Parathyroid adenoma (tissue), 2 donors: ENCODE measurements at regions not wholly inside any gene's neighbourhood (a gene's known extent, or its start where the extent isn't known, plus 50 kb on each side); places are given as distances from the start of the nearest gene placed in this dataset.

Experiments
- H2AFZ ChIP-seq: fragments of 300-600 bp; sonication (generic); one replicate; pipeline ENCODE4 v1.7.0; 2017; ENCODE audit warnings: antibody characterized with exemption, mild to moderate bottlenecking
- H3K27ac ChIP-seq: fragments of 300-600 bp; sonication (generic); one replicate; pipeline ENCODE4 v1.7.0; 2017
- H3K27me3 ChIP-seq: fragments of 300-600 bp; sonication (generic); one replicate; pipeline ENCODE4 v1.7.0; 2017; ENCODE audit warnings: low read length; ENCODE audit not compliant: control insufficient read depth, insufficient read depth
- H3K36me3 ChIP-seq: fragments of 300-600 bp; sonication (generic); one replicate; pipeline ENCODE4 v1.7.0; 2017; ENCODE audit warnings: low read length; ENCODE audit not compliant: control insufficient read depth, insufficient read depth
- H3K4me1 ChIP-seq: fragments of 300-600 bp; sonication (generic); one replicate; pipeline ENCODE4 v1.7.0; 2017; ENCODE audit warnings: control low read depth
- H3K4me2 ChIP-seq: fragments of 300-600 bp; sonication (generic); one replicate; pipeline ENCODE4 v1.7.0; 2017; ENCODE audit warnings: low read length
- H3K4me3 ChIP-seq: fragments of 300-600 bp; sonication (generic); one replicate; pipeline ENCODE4 v1.7.0; 2017; ENCODE audit warnings: low read depth, low read length
- H3K79me2 ChIP-seq: fragments of 300-600 bp; sonication (generic); one replicate; pipeline ENCODE4 v1.7.0; 2017; ENCODE audit warnings: control low read depth
- H3K9ac ChIP-seq: fragments of 300-600 bp; sonication (generic); one replicate; pipeline ENCODE4 v1.7.0; 2017; ENCODE audit warnings: mild to moderate bottlenecking
- H3K9me3 ChIP-seq: fragments of 300-600 bp; sonication (generic); one replicate; pipeline ENCODE4 v1.7.0; 2017; ENCODE audit warnings: low read length; ENCODE audit not compliant: control insufficient read depth
- CTCF ChIP-seq: fragments of 300-600 bp; sonication (generic); IDR thresholded peaks from one replicate; pipeline ENCODE4 v1.7.0; 2017; ENCODE audit warnings: antibody characterized with exemption, mild to moderate bottlenecking
- donor health status: primary hyperparathyroidism.

- TF ChIP-seq CTCF = no peak
- H3K9me3 ChIP-seq = no peaks in the 10 kb centered on the region
- H3K4me3 ChIP-seq = no peak overlapping the region
- H3K4me2 ChIP-seq = no peak overlapping the region
- H3K27me3 ChIP-seq = no peaks in the 10 kb centered on the region
- H3K27ac ChIP-seq = peak overlapping the region; percentile 93
- H3K79me2 ChIP-seq = no peaks in the 10 kb centered on the region
- peak overlapping the region; percentile 75 for H2AFZ ChIP-seq
- no peaks in the 10 kb centered on the region for H3K36me3 ChIP-seq
- H3K9ac ChIP-seq = no peak overlapping the region
- peaks cover 39% of the 10 kb centered on the region for H3K4me1 ChIP-seq
Measured at GRCh38 chr20:60211618-60212463, 253.6 kb downstream of the CDH26 start.

DNA sequence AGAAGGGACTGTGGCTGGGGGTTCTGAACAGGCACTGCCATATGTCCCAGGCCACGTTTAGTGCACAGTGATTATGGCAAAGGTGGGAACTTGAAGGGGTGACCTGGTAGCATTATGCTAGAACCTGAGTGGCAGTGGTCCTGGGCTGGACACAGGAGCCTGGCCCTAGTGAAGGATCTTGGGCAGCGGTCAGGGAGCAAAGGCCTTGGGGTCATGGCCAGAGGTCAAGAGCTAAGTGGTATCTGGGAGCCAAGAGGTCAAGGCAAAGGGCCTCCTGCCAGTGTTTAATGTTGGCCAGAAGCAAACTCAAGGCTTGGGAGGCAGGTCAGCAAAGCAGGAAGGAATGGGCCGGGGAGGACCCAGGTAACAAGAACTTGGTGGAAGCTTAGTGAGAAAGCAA is 254.5 kb downstream of the CDH26 start:
- no peaks in the 10 kb centered on the region for H3K27me3 ChIP-seq
- no peaks in the 10 kb centered on the region for H3K9me3 ChIP-seq
- peaks cover 39% of the 10 kb centered on the region for H3K4me1 ChIP-seq
- no peak overlapping the region for H3K4me2 ChIP-seq
- TF ChIP-seq CTCF = no peak
- no peak overlapping the region for H3K4me3 ChIP-seq
- no peaks in the 10 kb centered on the region for H3K79me2 ChIP-seq
- H3K36me3 ChIP-seq = no peaks in the 10 kb centered on the region
- H2AFZ ChIP-seq = peak overlapping the region; percentile 75
- H3K9ac ChIP-seq = no peak overlapping the region
- peak overlapping the region; percentile 93 for H3K27ac ChIP-seq

GRCh38 chr20:60213126-60213893 is 255.1 kb downstream of the CDH26 start:
- H3K4me3 ChIP-seq = no peak overlapping the region
- no peak overlapping the region for H3K4me2 ChIP-seq
- no peaks in the 10 kb centered on the region for H3K9me3 ChIP-seq
- H3K9ac ChIP-seq = no peak overlapping the region
- no peaks in the 10 kb centered on the region for H3K36me3 ChIP-seq
- peak overlapping the region; percentile 75 for H2AFZ ChIP-seq
- peak overlapping the region; percentile 93 for H3K27ac ChIP-seq
- H3K4me1 ChIP-seq = peaks cover 39% of the 10 kb centered on the region
- no peaks in the 10 kb centered on the region for H3K27me3 ChIP-seq
- TF ChIP-seq CTCF = no peak
- no peaks in the 10 kb centered on the region for H3K79me2 ChIP-seq

DNA sequence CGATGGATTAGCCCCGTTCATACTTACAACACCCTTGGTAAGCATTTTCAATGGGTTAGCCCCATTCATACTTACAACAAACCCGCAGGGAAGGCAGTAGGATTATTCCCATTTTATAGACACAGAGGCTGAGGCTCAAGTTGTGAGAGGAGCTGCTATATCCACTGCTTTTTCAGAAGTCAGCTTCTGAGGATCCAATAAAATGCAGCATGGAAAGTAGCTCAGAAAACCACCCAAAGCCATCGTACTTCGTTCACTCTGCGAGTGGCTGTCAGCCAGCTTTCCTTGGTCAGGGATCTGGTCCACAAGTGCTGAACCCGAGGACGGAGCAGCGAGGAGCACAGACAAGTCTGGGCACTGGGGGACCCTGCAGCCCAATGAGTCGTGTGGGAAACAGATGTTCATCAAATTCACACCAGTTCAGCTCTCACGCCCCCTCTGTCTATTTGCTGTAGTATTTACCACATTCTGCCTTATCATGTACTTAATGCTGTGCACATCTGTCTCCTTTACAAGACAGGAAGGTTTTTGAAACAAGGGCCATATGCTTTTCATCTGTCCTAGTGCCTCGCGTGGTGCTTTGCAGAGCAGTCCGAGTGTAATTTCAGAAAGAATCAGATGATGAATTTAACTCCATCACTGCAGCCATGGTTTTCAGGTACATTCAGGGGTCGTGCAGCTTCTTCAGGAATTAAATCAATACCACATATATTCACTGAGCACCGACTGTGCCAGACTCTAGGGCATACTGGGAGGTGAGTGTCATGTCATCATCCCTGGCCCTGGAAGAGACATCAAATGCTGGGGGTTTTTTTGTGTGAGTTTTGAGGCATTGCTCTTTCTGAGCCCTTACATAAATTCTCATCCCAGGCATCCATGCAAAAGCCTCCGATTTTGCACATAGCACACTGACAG is 256.9 kb downstream of the CDH26 start:
- no peaks in the 10 kb centered on the region for H3K36me3 ChIP-seq
- no peaks in the 10 kb centered on the region for H3K27me3 ChIP-seq
- H3K9ac ChIP-seq = no peak overlapping the region
- H3K27ac ChIP-seq = no peak overlapping the region
- no peak overlapping the region for H3K4me2 ChIP-seq
- no peaks in the 10 kb centered on the region for H3K79me2 ChIP-seq
- H3K4me1 ChIP-seq = peaks cover 39% of the 10 kb centered on the region
- H3K9me3 ChIP-seq = no peaks in the 10 kb centered on the region
- no peak for TF ChIP-seq CTCF
- no peak overlapping the region for H2AFZ ChIP-seq
- no peak overlapping the region for H3K4me3 ChIP-seq
